HG03565 (cell line): ENCODE measurements at regions not wholly inside any gene's neighbourhood (a gene's known extent, or its start where the extent isn't known, plus 50 kb on each side); places are given as distances from the start of the nearest gene placed in this dataset.

Experiments
- ATAC-seq: cut with Tn5 transposase; IDR thresholded peaks from one replicate; pipeline ENCODE4 v1.9.1; 2021; ENCODE audit warnings: mild to moderate bottlenecking, moderate library complexity; ENCODE audit not compliant: unreplicated experiment

GRCh38 chr12:65653321-65653720 lies 171.0 kb upstream of the HMGA2 start:
- no peak for ATAC-seq

- ATAC-seq: no peak
These were observed 170.2 kb upstream of the HMGA2 start for GRCh38 chr12:65653946-65654629.

- no peak for ATAC-seq
These were observed 169.2 kb upstream of the HMGA2 start for GRCh38 chr12:65655074-65655493.

- no peak for ATAC-seq
These were observed 168.0 kb upstream of the HMGA2 start for GRCh38 chr12:65656156-65656882.

GRCh38 chr12:65656891-65657351 lies 167.4 kb upstream of the HMGA2 start:
- ATAC-seq: no peak

GRCh38 chr12:65657635-65658034 lies 166.6 kb upstream of the HMGA2 start:
- no peak for ATAC-seq

- no peak for ATAC-seq
These were observed 165.9 kb upstream of the HMGA2 start for GRCh38 chr12:65658360-65658759.

- no peak for ATAC-seq
These were observed 164.6 kb upstream of the HMGA2 start for GRCh38 chr12:65659681-65660080.

GRCh38 chr12:65660096-65660495 lies 164.2 kb upstream of the HMGA2 start:
- ATAC-seq: no peak

GRCh38 chr12:65660836-65661235 lies 163.4 kb upstream of the HMGA2 start:
- ATAC-seq: no peak

GRCh38 chr12:65662590-65662989 lies 161.7 kb upstream of the HMGA2 start:
- ATAC-seq: no peak

- no peak for ATAC-seq
These were observed 161.2 kb upstream of the HMGA2 start for GRCh38 chr12:65663097-65663496.

- ATAC-seq: no peak
These were observed 160.6 kb upstream of the HMGA2 start for GRCh38 chr12:65663648-65664047.

- ATAC-seq: no peak
These were observed 159.5 kb upstream of the HMGA2 start for GRCh38 chr12:65664715-65665250.

GRCh38 chr12:65665817-65666216 lies 158.5 kb upstream of the HMGA2 start:
- no peak for ATAC-seq

- no peak for ATAC-seq
These were observed 157.4 kb upstream of the HMGA2 start for GRCh38 chr12:65666876-65667275.

- no peak for ATAC-seq
These were observed 156.4 kb upstream of the HMGA2 start for GRCh38 chr12:65667932-65668331.

- ATAC-seq: no peak
These were observed 155.1 kb upstream of the HMGA2 start for GRCh38 chr12:65668981-65669695.

- no peak for ATAC-seq
These were observed 153.5 kb upstream of the HMGA2 start for GRCh38 chr12:65670775-65671174.

GRCh38 chr12:65672441-65672840 lies 151.8 kb upstream of the HMGA2 start:
- ATAC-seq: no peak

- no peak for ATAC-seq
These were observed 151.1 kb upstream of the HMGA2 start for GRCh38 chr12:65673156-65673690.
